Body of pancreas (tissue), 4 donors: ENCODE measurements at regions not wholly inside any gene's neighbourhood (a gene's known extent, or its start where the extent isn't known, plus 50 kb on each side); places are given as distances from the start of the nearest gene placed in this dataset.

ENCODE experiments used
- ATAC-seq: fragments of 150-250 bp; one replicate; pipeline ENCODE4 v1.9.1; 2016
- DNase-seq, 4 donors: peaks; one replicate each; pipeline ENCODE4 v3.0.0-alpha.2; 2019
- H3K27ac ChIP-seq, 4 donors: fragments of 200-600 bp; sonication (generic); 1 replicate in 3 of 4; 2 replicates in 1 of 4; pipeline versions ENCODE4 v1.5.1 to v1.6.1; 2016 to 2019; ENCODE audit warnings: mild to moderate bottlenecking in 1 of 4, mixed read lengths in 1 of 4, moderate library complexity in 1 of 4
- H3K27me3 ChIP-seq, 2 donors: fragments of 200-600 bp; sonication (generic); one replicate each; pipeline ENCODE4 v1.6.0; 2016; ENCODE audit warnings: mild to moderate bottlenecking in 1 of 2
- H3K36me3 ChIP-seq, 2 donors: fragments of 200-600 bp; sonication (generic); replicated peaks in 1 of 2; 2 replicates each; pipeline ENCODE4 v1.5.1; 2016; ENCODE audit warnings: low read depth in 2 of 2; ENCODE audit not compliant: insufficient read depth in 1 of 2
- H3K4me1 ChIP-seq: fragments of 200-600 bp; sonication (generic); one replicate; pipeline ENCODE4 v1.6.0; 2016
- H3K4me3 ChIP-seq, 2 donors: fragments of 200-600 bp; sonication (generic); 1 replicate in 1 of 2; 2 replicates in 1 of 2; pipeline ENCODE4 v1.5.1; 2016 to 2019
- H3K9me3 ChIP-seq, 3 donors: fragments of 200-600 bp; sonication (generic); 1 replicate in 2 of 3; 2 replicates in 1 of 3; pipeline ENCODE4 v1.5.1; 2016
- POLR2A ChIP-seq, 3 donors: fragments of 450-650 bp; IDR thresholded peaks; one replicate each; pipeline ENCODE4 v1.6.1; 2016; ENCODE audit warnings: antibody characterized with exemption in 3 of 3, mild to moderate bottlenecking in 2 of 3
- WGBS, 2 donors: methylation state at CpG; one replicate each; pipeline ENCODE4 v1.1.5; 2017; 5-methylcytosine and 5-hydroxymethylcytosine counted together
- intact Hi-C: fragments of 100-400 bp; cut with DNase I; formaldehyde crosslinking; loops from one replicate; pipeline ENCODE4 v1.15.1; 2023
- TF ChIP-seq, protein P1 (sequence below), 7 experiments: fragments of 450-650 bp in 4 of 7; fragments of 200-600 bp in 3 of 7; sonication (generic) in 3 of 7; IDR thresholded peaks; one replicate each; pipeline ENCODE4 v1.5.1; 2016 to 2019; ENCODE audit warnings: antibody characterized with exemption in 7 of 7

- intact Hi-C loops, result no loop called here
- ATAC-seq (no peak), DNase-seq (no peak)
- no peaks in the 10 kb centered on the region for H3K36me3 ChIP-seq
- H3K27me3 ChIP-seq, result no peaks in the 10 kb centered on the region
- no peaks in the 10 kb centered on the region for H3K9me3 ChIP-seq
- WGBS, 2 donors, result 26 to 35% methylated on average over 1 of the region's 1 CpG
- no peak overlapping the region for H3K27ac ChIP-seq
- TF ChIP-seq, protein P1, sequence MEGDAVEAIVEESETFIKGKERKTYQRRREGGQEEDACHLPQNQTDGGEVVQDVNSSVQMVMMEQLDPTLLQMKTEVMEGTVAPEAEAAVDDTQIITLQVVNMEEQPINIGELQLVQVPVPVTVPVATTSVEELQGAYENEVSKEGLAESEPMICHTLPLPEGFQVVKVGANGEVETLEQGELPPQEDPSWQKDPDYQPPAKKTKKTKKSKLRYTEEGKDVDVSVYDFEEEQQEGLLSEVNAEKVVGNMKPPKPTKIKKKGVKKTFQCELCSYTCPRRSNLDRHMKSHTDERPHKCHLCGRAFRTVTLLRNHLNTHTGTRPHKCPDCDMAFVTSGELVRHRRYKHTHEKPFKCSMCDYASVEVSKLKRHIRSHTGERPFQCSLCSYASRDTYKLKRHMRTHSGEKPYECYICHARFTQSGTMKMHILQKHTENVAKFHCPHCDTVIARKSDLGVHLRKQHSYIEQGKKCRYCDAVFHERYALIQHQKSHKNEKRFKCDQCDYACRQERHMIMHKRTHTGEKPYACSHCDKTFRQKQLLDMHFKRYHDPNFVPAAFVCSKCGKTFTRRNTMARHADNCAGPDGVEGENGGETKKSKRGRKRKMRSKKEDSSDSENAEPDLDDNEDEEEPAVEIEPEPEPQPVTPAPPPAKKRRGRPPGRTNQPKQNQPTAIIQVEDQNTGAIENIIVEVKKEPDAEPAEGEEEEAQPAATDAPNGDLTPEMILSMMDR (IDR thresholded peaks at IDR 0.05), result no peak
- no peak for TF ChIP-seq POLR2A (IDR thresholded peaks at IDR 0.05)
- no peak overlapping the region for H3K4me3 ChIP-seq
- no peaks in the 10 kb centered on the region for H3K4me1 ChIP-seq
These were observed 333.3 kb upstream of the GRIA1 start for GRCh38 chr5:153157156-153157555.

DNA sequence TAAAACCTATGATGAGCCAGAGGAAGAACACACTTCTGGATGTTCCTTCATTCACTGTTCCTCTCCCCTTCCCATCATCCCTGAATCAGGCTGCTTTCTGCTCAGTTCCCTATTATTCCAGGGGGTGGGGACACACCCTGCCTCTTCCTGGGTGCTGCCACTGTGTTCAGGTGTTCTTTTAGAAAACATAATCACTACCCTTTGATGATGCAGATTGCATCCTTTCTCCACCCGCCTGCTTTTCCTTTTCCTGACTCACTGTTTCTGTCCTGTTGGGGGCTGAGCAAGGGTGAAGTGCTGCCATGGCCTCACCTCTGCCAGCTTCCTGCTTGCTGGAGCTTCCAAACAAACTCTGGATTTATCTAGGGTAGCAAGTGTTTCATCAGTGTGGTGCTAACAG is 331.9 kb upstream of the GRIA1 start:
- Histone ChIP-seq H3K9me3 (no peaks in the 10 kb centered on the region), H3K27me3 (no peaks in the 10 kb centered on the region), H3K4me3 (no peak overlapping the region), H3K36me3 (no peaks in the 10 kb centered on the region), H3K27ac (no peak overlapping the region), H3K4me1 (no peaks in the 10 kb centered on the region)
- intact Hi-C loops, result no loop called here
- WGBS, 2 donors, result 33 to 55% methylated on average over 1 of the region's 1 CpG
- DNase-seq, result no peak
- TF ChIP-seq, protein P1 (IDR thresholded peaks at IDR 0.05), result no peak
- TF ChIP-seq POLR2A (IDR thresholded peaks at IDR 0.05), result no peak
- no peak for ATAC-seq

GRCh38 chr5:153159616-153160015 is 330.9 kb upstream of the GRIA1 start:
- intact Hi-C loops, result no loop called here

GRCh38 chr5:153168241-153168640 is 322.2 kb upstream of the GRIA1 start:
- ATAC-seq (no peak), DNase-seq (no peak)
- intact Hi-C loops, result no loop called here
- no peaks in the 10 kb centered on the region for H3K9me3 ChIP-seq
- no peaks in the 10 kb centered on the region for H3K36me3 ChIP-seq
- H3K27ac ChIP-seq, result no peak overlapping the region
- 56 to 65% methylated on average over 1 of the region's 1 CpG for WGBS, 2 donors
- H3K4me1 ChIP-seq, result no peaks in the 10 kb centered on the region
- H3K4me3 ChIP-seq, result no peak overlapping the region
- no peak for TF ChIP-seq POLR2A (IDR thresholded peaks at IDR 0.05)
- TF ChIP-seq, protein P1 (IDR thresholded peaks at IDR 0.05), result no peak
- no peaks in the 10 kb centered on the region for H3K27me3 ChIP-seq

More at GRCh38 chr5:153159616-153160015, 330.9 kb upstream of the GRIA1 start:
- WGBS, 2 donors, result 29 to 35% methylated on average over 3 of the region's 3 CpGs
- TF ChIP-seq POLR2A (IDR thresholded peaks at IDR 0.05), result no peak
- Histone ChIP-seq H3K4me3 (no peak overlapping the region), H3K27me3 (no peaks in the 10 kb centered on the region), H3K36me3 (no peaks in the 10 kb centered on the region), H3K27ac (no peak overlapping the region), H3K9me3 (no peaks in the 10 kb centered on the region), H3K4me1 (no peaks in the 10 kb centered on the region)
- no peak for ATAC-seq
- no peak for DNase-seq

GRCh38 chr5:153187503-153187902 is 303.0 kb upstream of the GRIA1 start:
- Histone ChIP-seq H3K27ac (no peak overlapping the region), H3K36me3 (no peaks in the 10 kb centered on the region), H3K27me3 (no peaks in the 10 kb centered on the region), H3K4me1 (no peaks in the 10 kb centered on the region), H3K9me3 (no peaks in the 10 kb centered on the region), H3K4me3 (no peak overlapping the region)
- 83 to 85% methylated on average over 1 of the region's 1 CpG for WGBS, 2 donors
- DNase-seq (no peak), ATAC-seq (no peak)
- intact Hi-C loops, result no loop called here
- TF ChIP-seq POLR2A (IDR thresholded peaks at IDR 0.05), result no peak
- TF ChIP-seq, protein P1 (IDR thresholded peaks at IDR 0.05), result no peak
